SK-N-MC (cell line): ENCODE measurements at regions not wholly inside any gene's neighbourhood (a gene's known extent, or its start where the extent isn't known, plus 50 kb on each side); places are given as distances from the start of the nearest gene placed in this dataset.

Experiments
- DNase-seq: peaks from one replicate; pipeline ENCODE4 v3.0.0-alpha.2; 2011; ENCODE audit warnings: low read depth, low spot score
- H3K27ac ChIP-seq: fragments of 200-600 bp; sonication (generic); 2 replicates; pipeline ENCODE4 v1.5.1; 2016; ENCODE audit warnings: mixed run types
- H3K36me3 ChIP-seq: fragments of 200-600 bp; sonication (generic); 2 replicates; pipeline ENCODE4 v1.6.1; 2017; ENCODE audit warnings: antibody characterized with exemption, low read length, mixed read lengths; ENCODE audit not compliant: insufficient read depth
- H3K4me3 ChIP-seq: fragments of 200-600 bp; sonication (generic); 2 replicates; pipeline ENCODE4 v1.5.1; 2016
- H3K9ac ChIP-seq: fragments of 200-600 bp; sonication (generic); 2 replicates; pipeline ENCODE4 v1.8.0; 2017; ENCODE audit warnings: mixed run types, mixed read lengths; ENCODE audit not compliant: insufficient read length
- H3K9me3 ChIP-seq: fragments of 200-600 bp; sonication (generic); 2 replicates; pipeline ENCODE4 v1.6.1; 2017; ENCODE audit warnings: low read depth, mild to moderate bottlenecking, antibody characterized with exemption, low read length, moderate library complexity, mixed read lengths
- EZH2 ChIP-seq: fragments of 200-600 bp; sonication (generic); IDR thresholded peaks from one replicate; pipeline ENCODE4 v1.6.1; 2017; ENCODE audit warnings: antibody characterized with exemption
- FOXP2 ChIP-seq: optimal IDR thresholded peaks from 2 replicates; pipeline ENCODE3; 2011; ENCODE audit warnings: mild to moderate bottlenecking, moderate library complexity; ENCODE audit not compliant: insufficient read depth; ENCODE audit errors: extremely low read length, control extremely low read depth
- POLR2AphosphoS5 ChIP-seq: IDR thresholded peaks from 2 replicates; pipeline ENCODE4 v1.6.1; 2012; ENCODE audit warnings: mild to moderate bottlenecking, low read depth, low read length, borderline replicate concordance

- no peak overlapping the region for H3K27ac ChIP-seq
- H3K36me3 ChIP-seq = no peaks in the 10 kb centered on the region
- TF ChIP-seq POLR2AphosphoS5 = no peak
- TF ChIP-seq EZH2 = no peak
- no peak for TF ChIP-seq FOXP2
- H3K9ac ChIP-seq = no peak overlapping the region
- DNase-seq = no peak
- H3K9me3 ChIP-seq = no peaks in the 10 kb centered on the region
- no peak overlapping the region for H3K4me3 ChIP-seq
Measured at GRCh38 chr5:155915601-155916000, 411.4 kb upstream of the SGCD start.

- DNase-seq = no peak
- no peak overlapping the region for H3K4me3 ChIP-seq
- TF ChIP-seq EZH2 (no peak), POLR2AphosphoS5 (no peak), FOXP2 (no peak)
- no peaks in the 10 kb centered on the region for H3K36me3 ChIP-seq
- no peak overlapping the region for H3K27ac ChIP-seq
- no peaks in the 10 kb centered on the region for H3K9me3 ChIP-seq
- H3K9ac ChIP-seq = no peak overlapping the region
Measured at GRCh38 chr5:155919126-155919525, 407.8 kb upstream of the SGCD start.

DNA sequence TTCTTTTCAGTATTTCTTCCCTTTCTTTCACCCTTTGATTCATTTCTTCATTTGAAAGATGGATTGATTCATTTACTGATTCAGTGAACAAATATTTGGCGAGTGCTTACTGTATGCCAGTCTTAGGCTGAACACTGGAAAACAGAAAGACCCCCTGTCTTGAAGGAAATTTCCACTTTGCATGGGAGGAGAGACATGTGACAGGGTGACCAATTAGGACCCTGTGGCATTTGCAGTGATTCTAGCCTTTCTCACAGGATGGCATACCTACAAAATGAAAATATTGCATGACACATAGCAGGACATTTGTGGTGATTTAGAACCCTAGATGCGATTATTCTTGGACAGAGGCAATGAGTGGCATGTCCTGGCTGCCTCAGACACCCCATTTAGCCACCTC is 407.2 kb upstream of the SGCD start:
- H3K9ac ChIP-seq = no peak overlapping the region

DNA sequence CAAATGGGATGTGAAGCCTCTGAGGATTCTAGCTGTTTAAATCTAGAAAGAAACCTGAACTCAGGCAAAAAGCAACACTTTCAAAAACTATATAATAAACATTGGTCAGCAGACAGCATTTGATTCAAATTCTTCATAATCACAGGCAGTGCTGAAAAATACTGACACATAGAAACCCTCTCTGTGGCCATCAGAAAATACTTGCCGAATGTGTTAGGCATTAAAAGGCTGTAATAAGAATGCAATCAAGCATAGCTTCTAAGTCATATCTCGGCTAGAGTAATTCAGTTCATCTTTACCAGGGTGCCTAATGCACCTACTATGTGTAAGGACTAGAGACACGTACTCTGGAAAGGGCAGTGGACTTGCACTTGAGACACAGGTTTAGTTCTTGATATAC is 405.3 kb upstream of the SGCD start:
- Histone ChIP-seq H3K9ac (no peak overlapping the region), H3K9me3 (no peaks in the 10 kb centered on the region), H3K27ac (no peak overlapping the region), H3K36me3 (no peaks in the 10 kb centered on the region), H3K4me3 (no peak overlapping the region)
- no peak for DNase-seq
- no peak for TF ChIP-seq FOXP2
- no peak for TF ChIP-seq EZH2
- no peak for TF ChIP-seq POLR2AphosphoS5

More for the DNA sequence above, 407.2 kb upstream of the SGCD start:
- Histone ChIP-seq H3K9me3 (no peaks in the 10 kb centered on the region), H3K4me3 (no peak overlapping the region), H3K36me3 (no peaks in the 10 kb centered on the region), H3K27ac (no peak overlapping the region)
- DNase-seq = no peak
- TF ChIP-seq EZH2 = no peak
- no peak for TF ChIP-seq POLR2AphosphoS5
- no peak for TF ChIP-seq FOXP2

DNA sequence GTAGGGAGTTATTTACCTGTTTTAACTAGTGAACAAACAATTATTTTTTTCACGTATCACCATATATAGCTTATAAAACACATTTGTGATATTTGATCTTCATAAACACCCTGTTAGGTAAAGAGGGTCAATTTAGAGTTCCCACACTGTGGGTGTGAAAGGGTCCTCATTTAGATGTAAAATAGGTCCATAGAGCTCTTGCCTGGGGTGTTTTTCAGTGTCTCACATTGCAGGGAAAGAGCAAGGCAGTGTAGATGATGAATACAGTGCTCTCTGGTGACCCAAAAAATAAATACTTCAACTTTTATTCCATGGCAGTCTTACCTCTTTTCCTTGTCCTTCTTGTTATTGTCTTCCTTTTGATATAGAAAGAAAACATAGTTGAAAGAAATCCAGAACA is 403.2 kb upstream of the SGCD start:
- no peak overlapping the region for H3K27ac ChIP-seq
- DNase-seq = no peak
- no peak overlapping the region for H3K9ac ChIP-seq
- H3K36me3 ChIP-seq = no peaks in the 10 kb centered on the region
- no peak overlapping the region for H3K4me3 ChIP-seq
- TF ChIP-seq FOXP2 (no peak), EZH2 (no peak), POLR2AphosphoS5 (no peak)
- H3K9me3 ChIP-seq = no peaks in the 10 kb centered on the region

GRCh38 chr5:155926031-155926430 is 400.9 kb upstream of the SGCD start:
- Histone ChIP-seq H3K36me3 (no peaks in the 10 kb centered on the region), H3K9me3 (no peaks in the 10 kb centered on the region), H3K27ac (no peak overlapping the region), H3K9ac (no peak overlapping the region), H3K4me3 (no peak overlapping the region)
- no peak for DNase-seq
- TF ChIP-seq EZH2 (no peak), FOXP2 (no peak), POLR2AphosphoS5 (no peak)

- DNase-seq = no peak
- TF ChIP-seq EZH2 (no peak), FOXP2 (no peak), POLR2AphosphoS5 (no peak)
Measured at GRCh38 chr5:155926766-155927165, 400.2 kb upstream of the SGCD start.

DNA sequence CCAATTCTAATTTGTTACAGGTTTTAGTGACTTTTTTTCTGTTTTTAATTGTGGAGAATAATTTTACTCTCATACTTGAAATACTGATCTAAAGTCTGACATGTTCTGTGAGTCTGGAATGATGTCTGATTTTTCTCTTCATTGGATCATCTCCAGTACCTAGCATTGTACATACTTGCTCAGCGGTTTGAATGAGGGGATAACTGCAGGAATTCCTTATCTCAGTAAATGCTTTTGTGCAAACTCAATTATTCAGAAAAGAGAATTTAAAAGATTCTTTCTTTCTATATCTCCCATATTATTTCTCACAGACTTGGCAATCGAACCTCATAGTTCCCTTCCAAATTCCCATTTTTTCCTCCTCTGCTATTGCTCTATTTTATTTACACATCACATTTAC is 397.9 kb upstream of the SGCD start:
- no peak for DNase-seq
- no peak overlapping the region for H3K27ac ChIP-seq
- TF ChIP-seq EZH2 = no peak
- TF ChIP-seq POLR2AphosphoS5 = no peak
- TF ChIP-seq FOXP2 = no peak
- H3K36me3 ChIP-seq = no peaks in the 10 kb centered on the region
- no peak overlapping the region for H3K9ac ChIP-seq
- no peak overlapping the region for H3K4me3 ChIP-seq
- H3K9me3 ChIP-seq = no peaks in the 10 kb centered on the region

More at GRCh38 chr5:155926766-155927165, 400.2 kb upstream of the SGCD start:
- Histone ChIP-seq H3K9ac (no peak overlapping the region), H3K4me3 (no peak overlapping the region), H3K36me3 (no peaks in the 10 kb centered on the region), H3K27ac (no peak overlapping the region), H3K9me3 (no peaks in the 10 kb centered on the region)

GRCh38 chr5:155934964-155935363 is 392.0 kb upstream of the SGCD start:
- H3K9ac ChIP-seq = no peak overlapping the region
- no peak overlapping the region for H3K27ac ChIP-seq
- H3K9me3 ChIP-seq = no peaks in the 10 kb centered on the region
- DNase-seq = no peak
- H3K4me3 ChIP-seq = no peak overlapping the region
- H3K36me3 ChIP-seq = no peaks in the 10 kb centered on the region
- TF ChIP-seq POLR2AphosphoS5 (no peak), EZH2 (no peak), FOXP2 (no peak)
